Stimulated activated CD4-positive, alpha-beta T cell treated with anti-CD3 and anti-CD28 coated beads, TNF-alpha, amount 100 ng/mL, for 24 hours (primary cell): ENCODE measurements at regions not wholly inside any gene's neighbourhood (a gene's known extent, or its start where the extent isn't known, plus 50 kb on each side); places are given as distances from the start of the nearest gene placed in this dataset.
"Not testable (repeated sequence)": the region's sequence is repeated elsewhere in the genome, so short reads cannot be mapped to it uniquely, and the experiment has no call there.

Experiments
- DNase-seq, 3 experiments: peaks; one replicate each; pipeline ENCODE4 v3.0.0-alpha.2; 2020; ENCODE audit warnings: low read depth in 3 of 3

GRCh38 chr4:143819029-143819428 is 86.3 kb downstream of the GYPE start:
- DNase-seq, result no peak

GRCh38 chr4:143817866-143818265 is 87.5 kb downstream of the GYPE start:
- not testable (repeated sequence) for DNase-seq

DNA sequence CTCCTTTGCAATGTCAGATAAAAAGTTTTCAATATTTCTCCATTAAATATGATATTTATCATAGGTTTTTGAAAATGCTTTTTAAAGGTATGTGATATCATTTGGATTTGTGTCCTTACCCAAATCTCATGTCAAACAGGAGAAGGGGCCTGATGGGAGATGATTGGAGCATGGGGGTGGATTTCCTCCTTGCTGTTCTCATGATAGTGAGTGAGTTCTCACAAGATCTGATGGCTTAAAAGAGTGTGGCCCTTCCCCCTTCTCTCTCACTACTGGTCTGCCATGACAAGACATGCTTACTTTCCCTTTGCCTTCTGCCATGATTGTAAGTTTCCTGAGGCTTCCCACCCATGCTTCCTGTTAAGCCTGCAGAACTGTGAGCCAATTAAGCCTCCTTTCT is 90.0 kb downstream of the GYPE start:
- not testable (repeated sequence) for DNase-seq

- not testable (repeated sequence) for DNase-seq
Measured at GRCh38 chr4:143813431-143814154, 91.8 kb downstream of the GYPE start.

- not testable (repeated sequence) for DNase-seq
Measured at GRCh38 chr4:143791693-143792092, 91.2 kb upstream of the FREM3 start.

- DNase-seq, result not testable (repeated sequence)
Measured at GRCh38 chr4:143790425-143790824, 90.0 kb upstream of the FREM3 start.

GRCh38 chr4:143789618-143790017 is 89.1 kb upstream of the FREM3 start:
- not testable (repeated sequence) for DNase-seq

DNA sequence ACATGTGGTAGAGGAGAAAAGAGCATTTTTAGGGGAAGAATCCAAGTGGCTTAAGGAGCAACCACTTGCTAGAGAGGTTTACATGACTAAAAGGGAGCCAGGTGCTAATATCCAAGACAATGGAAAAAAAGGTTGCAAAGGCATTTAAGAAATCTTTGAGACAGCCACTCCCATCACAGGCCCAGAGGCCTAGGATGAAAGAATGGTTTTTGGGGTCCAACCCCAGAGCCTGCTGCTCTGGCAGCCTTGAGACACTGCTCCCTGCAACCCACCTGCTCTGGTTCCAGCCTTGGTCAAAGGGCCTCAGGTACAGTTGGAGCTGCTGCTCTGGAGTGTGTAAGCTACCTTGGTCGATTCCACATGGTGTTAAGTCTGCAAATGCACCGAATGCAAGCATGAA is 84.1 kb upstream of the FREM3 start:
- DNase-seq, result no peak

DNA sequence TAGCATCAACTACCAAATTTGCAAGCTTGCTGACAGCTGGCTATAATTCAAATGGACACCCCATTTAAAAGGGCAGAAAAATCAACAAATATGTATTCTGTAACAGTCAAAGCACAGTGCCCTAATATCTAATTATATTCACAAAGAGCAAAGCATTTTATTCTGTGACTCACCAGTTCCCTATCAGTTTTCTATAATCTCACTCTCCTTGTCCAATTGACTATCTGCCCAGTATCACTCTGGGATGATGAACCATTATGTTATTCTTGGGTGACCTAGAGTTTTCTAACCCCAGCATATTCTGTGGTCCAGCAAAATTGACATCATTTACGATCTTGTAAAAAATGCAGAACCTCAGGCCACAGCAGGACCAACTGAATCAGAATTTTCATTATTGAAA is 82.0 kb upstream of the FREM3 start:
- DNase-seq, result no peak

DNA sequence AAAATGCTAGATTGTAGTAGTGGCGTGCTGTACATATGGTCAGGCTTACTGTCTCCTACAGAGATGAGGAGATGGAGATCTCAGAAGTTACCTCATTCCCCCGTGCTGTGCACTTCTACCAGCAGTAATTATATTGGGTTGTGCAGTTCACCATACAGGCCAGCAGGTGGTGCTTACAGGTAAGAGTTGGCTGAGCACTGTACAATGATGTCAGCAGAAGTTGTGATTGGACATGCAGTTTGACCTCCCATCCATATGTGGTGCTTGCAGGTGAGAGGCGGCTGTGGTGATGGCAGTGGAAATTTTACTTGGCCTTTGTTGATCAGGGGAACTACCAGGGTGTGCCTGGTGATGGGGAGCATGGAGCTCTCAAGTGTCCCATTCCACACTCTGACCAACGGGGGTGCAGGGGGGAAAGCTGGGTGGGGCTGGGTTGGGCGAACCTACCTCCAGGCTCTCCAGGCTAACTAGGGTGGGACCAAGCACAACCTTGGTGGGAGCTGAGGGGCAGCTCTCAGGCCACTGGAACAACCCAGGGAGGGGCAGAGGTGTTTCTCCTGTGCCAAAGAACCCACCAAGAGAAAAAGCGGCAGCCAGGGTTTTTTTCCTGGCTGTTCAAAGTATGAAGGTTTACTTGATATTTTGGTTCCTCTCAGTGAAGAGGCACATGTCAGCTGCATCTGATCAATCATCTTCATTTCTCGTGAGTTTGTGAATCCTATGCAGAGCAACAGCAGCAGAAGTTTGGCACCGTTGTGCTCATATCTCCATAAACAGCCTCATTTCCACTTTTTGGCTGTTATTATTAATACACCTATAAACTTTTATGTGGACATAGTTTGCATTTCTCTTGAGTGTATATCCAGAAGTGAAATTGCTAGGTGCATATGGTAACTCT is 73.8 kb upstream of the FREM3 start:
- peak; percentile 3 to 42 (median 10) for DNase-seq

- DNase-seq, result no peak
Measured at GRCh38 chr4:143771269-143771668, 70.8 kb upstream of the FREM3 start.

GRCh38 chr4:143768007-143768591 is 67.6 kb upstream of the FREM3 start:
- DNase-seq, result no peak

DNA sequence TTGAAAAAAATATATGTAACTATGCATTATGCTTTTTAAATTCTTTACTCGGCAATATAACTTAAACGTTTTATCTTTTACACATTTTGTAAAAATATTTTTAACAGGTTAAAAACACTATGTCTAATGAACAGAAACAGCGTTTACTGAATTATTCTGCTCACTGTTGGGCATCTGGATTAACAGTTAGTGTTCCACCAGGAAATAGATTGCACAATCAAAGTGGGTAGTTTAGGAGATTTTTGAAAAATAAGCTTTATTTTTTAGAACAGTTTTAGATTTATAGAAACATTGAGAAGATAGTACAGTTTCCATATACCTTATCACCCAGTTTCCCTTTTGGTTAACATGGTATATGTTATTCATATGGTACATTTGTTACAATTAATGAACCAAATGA is 63.1 kb upstream of the FREM3 start:
- no peak for DNase-seq

GRCh38 chr4:143762511-143762910 is 62.0 kb upstream of the FREM3 start:
- no peak for DNase-seq
